Thymus (tissue), 11 donors: ENCODE measurements at regions not wholly inside any gene's neighbourhood (a gene's known extent, or its start where the extent isn't known, plus 50 kb on each side); places are given as distances from the start of the nearest gene placed in this dataset.
"Not testable (repeated sequence)": the region's sequence is repeated elsewhere in the genome, so short reads cannot be mapped to it uniquely, and the experiment has no call there.

ENCODE experiments used
- DNase-seq, 9 donors: peaks; one replicate each; pipeline ENCODE4 v3.0.0-alpha.2; 2013; ENCODE audit warnings: low spot score in 9 of 9, low read depth in 6 of 9, missing footprints in 1 of 9
- H3K27ac ChIP-seq, 2 donors: one replicate each; pipeline ENCODE4 v1.5.1; 2013; ENCODE audit warnings: control low read depth in 1 of 2, low read depth in 1 of 2, low read length in 1 of 2, mild to moderate bottlenecking in 1 of 2, moderate library complexity in 1 of 2
- H3K27me3 ChIP-seq, 2 donors: one replicate each; pipeline ENCODE4 v1.5.1; 2013; ENCODE audit warnings: low read length in 1 of 2; ENCODE audit not compliant: control insufficient read depth in 2 of 2, insufficient read depth in 1 of 2
- H3K36me3 ChIP-seq, 2 donors: one replicate each; pipeline ENCODE4 v1.5.1; 2013; ENCODE audit warnings: low read length in 1 of 2, mild to moderate bottlenecking in 1 of 2, moderate library complexity in 1 of 2; ENCODE audit not compliant: control insufficient read depth in 2 of 2, insufficient read depth in 2 of 2
- H3K4me1 ChIP-seq, 2 donors: one replicate each; pipeline ENCODE4 v1.5.1; 2013; ENCODE audit warnings: low read length in 2 of 2; ENCODE audit not compliant: control insufficient read depth in 2 of 2, insufficient read depth in 2 of 2
- H3K4me3 ChIP-seq, 2 donors: one replicate each; pipeline ENCODE4 v1.5.1; 2013; ENCODE audit warnings: low read length in 2 of 2, control low read depth in 1 of 2, mild to moderate bottlenecking in 1 of 2
- H3K9me3 ChIP-seq, 2 donors: one replicate each; pipeline ENCODE4 v1.5.1; 2013; ENCODE audit warnings: low read length in 1 of 2, mild to moderate bottlenecking in 1 of 2; ENCODE audit not compliant: control insufficient read depth in 2 of 2, insufficient read depth in 1 of 2
- WGBS: extraction: QIAGEN DNeasy Blood & Tissue Kit; methylation state at CpG from one replicate; pipeline ENCODE4 v1.1.7; 2013; 5-methylcytosine and 5-hydroxymethylcytosine counted together
- donor health status: healthy.

DNA sequence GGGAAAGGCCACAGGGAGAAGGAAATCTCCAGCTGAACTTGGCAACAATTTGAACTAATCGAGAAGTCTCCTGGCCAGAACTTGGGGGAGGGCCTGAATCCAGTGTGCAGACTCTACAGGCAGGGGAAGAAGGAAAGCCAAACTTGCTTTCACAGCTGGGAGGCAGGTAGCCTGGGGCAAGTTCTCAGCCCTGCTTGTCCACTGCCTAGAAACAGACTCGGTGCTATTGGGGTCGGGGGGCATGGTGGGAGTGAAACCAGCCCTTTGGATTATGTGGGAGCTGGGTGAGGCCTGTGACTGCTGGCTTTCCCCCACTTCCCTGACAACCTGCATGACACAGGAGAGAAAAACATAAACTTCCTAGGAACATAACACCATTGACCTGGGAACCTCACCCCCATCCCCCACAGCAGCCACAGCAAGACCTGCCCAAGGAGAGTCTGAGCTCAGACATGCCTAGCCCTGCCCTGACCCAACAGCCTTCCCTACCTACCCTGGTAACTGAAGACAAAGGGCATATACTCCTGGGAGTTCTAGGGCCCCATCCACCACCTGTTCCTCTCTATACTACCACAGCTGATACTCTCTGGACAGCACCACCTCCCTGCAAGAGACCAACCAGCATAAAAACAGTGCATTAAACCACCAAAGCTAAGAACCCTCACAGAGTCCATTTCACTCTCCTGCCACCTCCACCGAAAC lies 103.7 kb upstream of the MNS1 start:
- Histone ChIP-seq H3K4me3 (no peak overlapping the region), H3K27ac (no peak overlapping the region), H3K9me3 (peaks cover 1 to 13% of the 10 kb centered on the region in 2 donors), H3K4me1 (peaks cover 0 to 3% of the 10 kb centered on the region in 2 donors), H3K27me3 (no peaks in the 10 kb centered on the region), H3K36me3 (no peaks in the 10 kb centered on the region)
- WGBS: 98% methylated on average over 4 of the region's 4 CpGs
- DNase-seq: no peak

GRCh38 chr15:56557415-56557814 lies 92.5 kb upstream of the MNS1 start:
- H3K27me3 ChIP-seq: no peaks in the 10 kb centered on the region
- H3K9me3 ChIP-seq: peaks cover 3 to 11% of the 10 kb centered on the region in 2 donors
- H3K4me3 ChIP-seq: no peak overlapping the region
- H3K27ac ChIP-seq: no peak overlapping the region
- no peaks in the 10 kb centered on the region for H3K4me1 ChIP-seq
- DNase-seq: no peak
- peaks cover 0 to 3% of the 10 kb centered on the region in 2 donors for H3K36me3 ChIP-seq

- Histone ChIP-seq H3K27me3 (no peaks in the 10 kb centered on the region), H3K4me1 (no peaks in the 10 kb centered on the region), H3K36me3 (no peaks in the 10 kb centered on the region), H3K27ac (no peak overlapping the region), H3K4me3 (no peak overlapping the region), H3K9me3 (peaks cover 0 to 1% of the 10 kb centered on the region in 2 donors)
- DNase-seq: no peak
- 99% methylated on average over 1 of the region's 1 CpG for WGBS
Measured at GRCh38 chr15:56553486-56553885, 88.5 kb upstream of the MNS1 start.

GRCh38 chr15:56552659-56553058 lies 87.7 kb upstream of the MNS1 start:
- WGBS: 97% methylated on average over 1 of the region's 1 CpG
- Histone ChIP-seq H3K4me3 (no peak overlapping the region), H3K27me3 (no peaks in the 10 kb centered on the region)

GRCh38 chr15:56540570-56540969 lies 75.6 kb upstream of the MNS1 start:
- Histone ChIP-seq H3K9me3 (peaks cover 1 to 20% of the 10 kb centered on the region in 2 donors), H3K4me1 (peaks cover 26 to 43% of the 10 kb centered on the region in 2 donors)
- H3K27ac ChIP-seq, H3K4me3 ChIP-seq, H3K27me3 ChIP-seq, H3K36me3 ChIP-seq, DNase-seq: not testable (repeated sequence)
- WGBS: 90% methylated on average over 24 of the region's 24 CpGs

More at GRCh38 chr15:56552659-56553058, 87.7 kb upstream of the MNS1 start:
- peaks cover 0 to 1% of the 10 kb centered on the region in 2 donors for H3K9me3 ChIP-seq
- H3K4me1 ChIP-seq: no peaks in the 10 kb centered on the region
- no peaks in the 10 kb centered on the region for H3K36me3 ChIP-seq
- no peak for DNase-seq
- no peak overlapping the region for H3K27ac ChIP-seq

DNA sequence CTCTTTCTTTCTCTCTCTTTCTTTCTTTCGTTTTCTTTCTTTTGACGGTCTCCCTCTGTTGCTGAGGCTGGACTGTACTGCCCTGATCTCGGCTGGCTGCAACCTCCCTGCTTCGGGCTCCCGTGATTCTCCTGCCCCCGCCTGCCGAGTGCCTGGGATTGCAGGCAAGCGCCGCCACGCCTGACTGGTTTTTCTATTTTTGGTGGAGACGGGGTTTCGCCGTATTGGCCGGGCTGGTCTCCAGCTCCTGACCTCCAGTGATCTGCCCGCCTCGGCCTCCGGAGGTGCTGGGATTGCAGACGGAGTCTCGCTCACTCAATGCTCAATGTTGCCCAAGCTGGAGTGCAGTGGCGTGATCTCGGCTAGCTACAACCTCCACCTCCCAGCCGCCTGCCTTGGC lies 75.2 kb upstream of the MNS1 start:
- H3K36me3 ChIP-seq, H3K4me3 ChIP-seq, H3K27me3 ChIP-seq, DNase-seq: not testable (repeated sequence)
- H3K27ac ChIP-seq: peak overlapping the region in 1 of 2 donors; percentile 23
- peaks cover 26 to 46% of the 10 kb centered on the region in 2 donors for H3K4me1 ChIP-seq
- H3K9me3 ChIP-seq: peaks cover 1 to 16% of the 10 kb centered on the region in 2 donors
- WGBS: 97% methylated on average over 22 of the region's 22 CpGs

DNA sequence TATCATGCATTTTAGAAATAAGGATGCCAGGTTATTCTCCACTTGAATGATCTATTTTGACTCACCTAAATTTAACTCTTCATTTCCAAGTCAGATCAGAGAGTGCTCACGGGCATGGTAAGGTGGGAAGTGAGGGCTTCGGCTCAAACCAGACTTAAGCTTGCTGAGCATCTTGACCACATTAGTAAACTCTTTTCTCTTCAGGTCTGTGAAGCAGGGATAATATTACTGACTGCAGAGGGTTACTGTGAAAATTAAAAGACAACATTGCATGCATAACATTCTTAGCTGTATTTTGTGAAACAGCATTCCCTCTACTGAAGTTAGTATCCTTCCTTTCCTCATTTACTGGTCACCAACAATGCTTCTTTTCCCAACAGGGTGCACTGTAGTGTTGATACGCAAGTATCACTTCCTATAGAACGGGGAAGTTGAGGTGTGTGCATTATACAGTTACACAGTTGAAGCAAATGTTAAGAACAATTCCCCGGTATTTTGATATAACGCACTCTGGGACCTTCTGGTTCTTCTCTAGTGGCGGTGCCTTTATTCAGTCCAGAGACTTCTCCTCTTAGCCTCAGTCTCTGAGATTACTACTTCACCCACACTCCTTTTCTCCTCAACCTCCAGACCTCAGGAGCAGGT lies 74.1 kb upstream of the MNS1 start:
- no peaks in the 10 kb centered on the region for H3K36me3 ChIP-seq
- peaks cover 1 to 9% of the 10 kb centered on the region in 2 donors for H3K9me3 ChIP-seq
- 83% methylated on average over 7 of the region's 7 CpGs for WGBS
- DNase-seq: peak in 1 of 9 donors; percentile 40
- peak overlapping the region; percentile 84 to 99 for H3K27ac ChIP-seq
- no peak overlapping the region for H3K4me3 ChIP-seq
- H3K27me3 ChIP-seq: no peaks in the 10 kb centered on the region
- H3K4me1 ChIP-seq: peaks cover 33 to 58% of the 10 kb centered on the region in 2 donors

DNA sequence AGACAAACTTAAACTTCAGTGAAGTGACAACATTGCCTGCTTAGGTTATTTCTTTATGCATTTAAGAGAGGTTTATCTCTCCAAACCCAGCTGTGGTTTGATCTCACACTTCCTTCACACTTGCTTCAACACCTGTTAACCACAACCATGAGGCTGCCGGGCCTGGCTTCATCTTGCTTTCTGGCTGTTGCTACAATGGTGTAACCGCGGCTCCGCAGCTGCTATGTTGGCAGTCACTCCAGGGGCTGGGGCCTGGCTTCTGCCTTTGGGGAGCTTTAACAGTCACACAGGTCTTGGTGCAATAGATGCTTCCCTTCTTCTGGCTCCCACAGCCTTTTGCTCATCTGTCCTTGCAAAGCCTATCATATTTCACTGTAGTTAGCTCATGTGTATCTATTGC lies 72.9 kb upstream of the MNS1 start:
- 2% methylated on average over 4 of the region's 4 CpGs for WGBS
- peaks cover 41 to 68% of the 10 kb centered on the region in 2 donors for H3K4me1 ChIP-seq
- no peaks in the 10 kb centered on the region for H3K27me3 ChIP-seq
- DNase-seq: peak; percentile 82 to 99 (median 95)
- no peak overlapping the region for H3K4me3 ChIP-seq
- no peaks in the 10 kb centered on the region for H3K36me3 ChIP-seq
- H3K9me3 ChIP-seq: peaks cover 1 to 9% of the 10 kb centered on the region in 2 donors
- peak overlapping the region; percentile 52 to 99 for H3K27ac ChIP-seq

DNA sequence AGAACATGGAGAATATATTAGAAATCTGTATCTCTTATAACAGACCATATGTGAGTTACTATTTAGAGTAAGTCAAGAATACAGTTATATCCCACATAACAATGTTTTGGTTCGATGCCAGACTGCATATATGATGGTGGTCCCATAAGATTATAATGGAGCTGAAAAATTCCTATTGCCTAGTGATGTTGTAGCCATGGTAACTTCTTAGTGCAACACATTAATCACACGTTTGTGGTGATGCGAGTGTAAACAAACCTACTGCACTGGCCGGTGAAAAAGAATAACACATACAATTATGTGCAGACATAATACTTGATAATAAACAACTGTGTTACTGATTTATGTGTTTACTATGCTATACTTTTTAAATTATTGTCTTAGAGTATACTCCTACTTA lies 69.8 kb upstream of the MNS1 start:
- 95% methylated on average over 4 of the region's 4 CpGs for WGBS
- H3K4me3 ChIP-seq: no peak overlapping the region
- peaks cover 65 to 90% of the 10 kb centered on the region in 2 donors for H3K4me1 ChIP-seq
- H3K9me3 ChIP-seq: no peaks in the 10 kb centered on the region
- H3K27ac ChIP-seq: peak overlapping the region in 1 of 2 donors; percentile 99
- no peak for DNase-seq
- no peaks in the 10 kb centered on the region for H3K27me3 ChIP-seq
- H3K36me3 ChIP-seq: peaks cover 0 to 2% of the 10 kb centered on the region in 2 donors
